ENCODE measurements at regions not wholly inside any gene's neighbourhood (a gene's known extent, or its start where the extent isn't known, plus 50 kb on each side); places are given as distances from the start of the nearest gene placed in this dataset.

DNA sequence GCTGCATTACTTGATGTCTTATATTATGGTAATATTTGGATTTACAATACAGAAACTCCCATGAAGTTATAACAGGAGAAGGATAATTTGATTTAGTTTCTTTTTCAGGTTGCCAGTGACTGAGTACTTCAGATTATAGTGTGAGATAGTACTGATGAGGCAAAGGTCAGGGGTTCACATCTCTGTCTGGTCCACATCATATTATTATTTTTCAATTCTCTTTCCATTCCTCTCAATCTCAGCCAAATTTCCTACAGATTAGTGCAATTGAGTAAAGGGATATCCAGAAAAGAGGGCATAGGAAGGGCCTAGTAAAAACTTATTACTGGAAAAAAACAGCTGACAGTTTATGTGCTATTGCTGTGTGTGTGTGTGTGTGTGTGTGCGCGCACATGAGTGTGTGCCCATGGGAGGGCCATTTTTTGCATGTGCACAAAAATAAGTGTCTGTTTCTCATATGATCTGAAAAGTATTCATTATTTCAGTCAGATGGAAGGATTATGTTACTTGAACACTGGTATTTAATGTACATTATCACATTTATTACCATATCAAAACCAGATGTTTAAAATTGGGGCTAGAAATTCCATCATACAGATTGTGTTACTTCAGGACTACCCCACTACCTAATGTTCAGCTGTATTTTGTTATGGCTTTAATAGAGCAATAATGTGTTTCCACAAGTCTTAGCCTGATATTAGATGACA, 78.3 kb upstream of the KCNK2 start:
- intact Hi-C loops (cut with DNase I; ENCODE audit: low total_unique reads) = no loop called here

DNA sequence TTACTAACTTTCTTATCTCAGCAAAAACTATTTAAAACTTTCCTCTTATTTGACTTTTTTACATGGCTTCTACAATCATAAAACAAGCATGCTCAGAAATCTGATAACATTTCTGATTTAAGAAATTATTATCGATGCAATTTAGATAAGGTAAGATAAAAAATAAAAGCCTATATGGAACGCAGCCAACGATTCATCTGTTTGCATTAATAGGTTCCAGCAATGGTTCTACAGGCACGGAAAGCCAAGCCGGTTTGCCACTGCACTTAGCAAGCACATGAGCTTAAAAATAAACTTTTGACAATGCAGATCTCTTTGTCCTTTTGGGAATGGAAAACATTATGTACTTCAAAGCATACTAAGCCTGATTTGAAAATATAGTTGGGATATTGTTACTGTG, 77.5 kb upstream of the KCNK2 start:
- H3K9me3 ChIP-seq = no peaks in the 10 kb centered on the region
- DNase-seq = no peak
- H3K27me3 ChIP-seq = no peaks in the 10 kb centered on the region
- H3K4me3 ChIP-seq = no peak overlapping the region
- H3K36me3 ChIP-seq = no peaks in the 10 kb centered on the region
- intact Hi-C loops (cut with DNase I; ENCODE audit: low total_unique reads) = no loop called here
- H3K27ac ChIP-seq = no peak overlapping the region
- H3K4me1 ChIP-seq = no peaks in the 10 kb centered on the region
- TF ChIP-seq, protein P1, sequence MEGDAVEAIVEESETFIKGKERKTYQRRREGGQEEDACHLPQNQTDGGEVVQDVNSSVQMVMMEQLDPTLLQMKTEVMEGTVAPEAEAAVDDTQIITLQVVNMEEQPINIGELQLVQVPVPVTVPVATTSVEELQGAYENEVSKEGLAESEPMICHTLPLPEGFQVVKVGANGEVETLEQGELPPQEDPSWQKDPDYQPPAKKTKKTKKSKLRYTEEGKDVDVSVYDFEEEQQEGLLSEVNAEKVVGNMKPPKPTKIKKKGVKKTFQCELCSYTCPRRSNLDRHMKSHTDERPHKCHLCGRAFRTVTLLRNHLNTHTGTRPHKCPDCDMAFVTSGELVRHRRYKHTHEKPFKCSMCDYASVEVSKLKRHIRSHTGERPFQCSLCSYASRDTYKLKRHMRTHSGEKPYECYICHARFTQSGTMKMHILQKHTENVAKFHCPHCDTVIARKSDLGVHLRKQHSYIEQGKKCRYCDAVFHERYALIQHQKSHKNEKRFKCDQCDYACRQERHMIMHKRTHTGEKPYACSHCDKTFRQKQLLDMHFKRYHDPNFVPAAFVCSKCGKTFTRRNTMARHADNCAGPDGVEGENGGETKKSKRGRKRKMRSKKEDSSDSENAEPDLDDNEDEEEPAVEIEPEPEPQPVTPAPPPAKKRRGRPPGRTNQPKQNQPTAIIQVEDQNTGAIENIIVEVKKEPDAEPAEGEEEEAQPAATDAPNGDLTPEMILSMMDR (IDR thresholded peaks at IDR 0.05) = no peak

More for the DNA sequence above, 78.3 kb upstream of the KCNK2 start:
- Histone ChIP-seq H3K4me1 (no peaks in the 10 kb centered on the region), H3K27me3 (no peaks in the 10 kb centered on the region), H3K27ac (no peak overlapping the region), H3K4me3 (no peak overlapping the region), H3K9me3 (no peaks in the 10 kb centered on the region), H3K36me3 (no peaks in the 10 kb centered on the region)
- DNase-seq = no peak
- TF ChIP-seq, protein P1 (IDR thresholded peaks at IDR 0.05) = no peak

DNA sequence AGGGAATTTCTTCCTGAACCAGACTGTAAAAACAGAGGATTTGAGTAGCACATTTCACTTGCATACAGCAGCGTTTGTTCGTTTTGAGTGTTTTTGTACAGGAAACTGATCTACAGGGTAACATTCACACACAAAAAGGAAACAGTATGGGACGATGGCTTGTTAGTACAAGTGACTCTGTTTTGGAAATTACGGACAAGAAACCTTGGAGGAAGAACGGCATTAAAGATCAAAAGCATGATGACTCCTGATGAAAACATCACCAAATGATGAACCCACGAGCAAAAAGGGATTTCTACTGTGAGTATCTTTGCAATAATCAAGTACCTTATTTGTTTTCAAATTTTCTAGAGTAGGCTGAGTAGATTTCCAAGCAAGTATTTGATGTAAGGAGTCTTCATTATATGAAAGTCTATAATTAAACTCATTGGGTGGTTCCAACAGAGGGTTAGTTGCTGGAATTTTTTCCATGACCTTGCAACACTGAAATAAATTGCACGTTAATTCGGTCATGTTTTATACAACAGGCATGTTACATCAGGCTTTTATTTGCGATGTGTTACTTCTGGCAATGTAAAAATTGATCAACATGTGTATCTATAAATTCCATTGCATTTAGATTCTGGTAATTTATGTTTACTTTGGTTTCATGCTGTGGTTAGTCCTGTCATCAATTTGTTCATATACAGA, 76.7 kb upstream of the KCNK2 start:
- TF ChIP-seq, protein P1 (IDR thresholded peaks at IDR 0.05) = no peak
- no peaks in the 10 kb centered on the region for H3K4me1 ChIP-seq
- no peaks in the 10 kb centered on the region for H3K27me3 ChIP-seq
- H3K27ac ChIP-seq = no peak overlapping the region
- H3K9me3 ChIP-seq = no peaks in the 10 kb centered on the region
- no peak overlapping the region for H3K4me3 ChIP-seq
- DNase-seq = no peak
- intact Hi-C loops (cut with DNase I; ENCODE audit: low total_unique reads) = no loop called here
- no peaks in the 10 kb centered on the region for H3K36me3 ChIP-seq

DNA sequence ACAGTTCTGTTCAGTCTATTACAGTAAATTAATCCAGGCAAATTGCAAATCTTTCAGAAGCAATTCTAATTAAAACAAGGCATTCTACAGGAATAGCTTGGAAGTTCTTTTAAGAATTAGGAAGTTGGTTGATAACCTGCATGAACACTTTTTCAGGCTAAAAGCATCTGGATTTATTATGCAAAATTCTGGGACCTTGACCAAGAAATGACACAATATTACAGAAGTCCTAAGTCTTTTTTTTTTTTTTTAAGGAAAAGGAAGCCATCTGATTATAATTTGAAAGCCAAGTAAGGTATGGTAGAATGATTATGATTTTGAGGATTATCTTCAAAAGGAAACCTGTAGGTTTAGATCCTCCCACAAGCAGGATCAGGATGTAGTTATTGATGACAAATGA, 74.7 kb upstream of the KCNK2 start:
- Histone ChIP-seq H3K36me3 (no peaks in the 10 kb centered on the region), H3K27ac (no peak overlapping the region), H3K4me1 (no peaks in the 10 kb centered on the region), H3K4me3 (no peak overlapping the region), H3K27me3 (no peaks in the 10 kb centered on the region), H3K9me3 (no peaks in the 10 kb centered on the region)
- intact Hi-C loops (cut with DNase I; ENCODE audit: low total_unique reads) = no loop called here
- TF ChIP-seq, protein P1 (IDR thresholded peaks at IDR 0.05) = no peak
- DNase-seq = no peak

DNA sequence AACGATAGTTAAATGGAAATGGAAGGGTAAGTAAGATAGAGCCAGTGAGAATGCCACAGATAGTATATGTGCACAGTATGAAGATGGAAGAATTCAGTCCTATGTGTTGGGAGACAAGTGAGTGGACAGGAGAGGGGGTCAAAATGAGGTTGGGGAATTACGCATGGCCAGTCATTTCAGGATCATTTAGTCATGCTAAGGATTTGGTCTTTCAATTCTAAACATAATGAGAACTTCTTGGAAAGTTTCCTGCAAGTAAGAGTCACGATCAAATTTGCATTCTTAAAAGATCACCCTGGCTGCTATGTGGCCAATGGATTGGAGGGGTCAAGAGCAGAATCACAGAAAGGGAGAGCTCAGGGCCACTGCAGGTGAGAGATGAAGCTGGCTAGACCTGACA, 64.0 kb upstream of the KCNK2 start:
- Histone ChIP-seq H3K36me3 (no peaks in the 10 kb centered on the region), H3K9me3 (no peaks in the 10 kb centered on the region), H3K4me1 (no peaks in the 10 kb centered on the region), H3K4me3 (no peak overlapping the region), H3K27ac (no peak overlapping the region), H3K27me3 (no peaks in the 10 kb centered on the region)
- no peak for DNase-seq
- TF ChIP-seq, protein P1 (IDR thresholded peaks at IDR 0.05) = no peak
- intact Hi-C loops (cut with DNase I; ENCODE audit: low total_unique reads) = no loop called here

Data from tibial artery (tissue), 4 donors.